ENCODE measurements at regions not wholly inside any gene's neighbourhood (a gene's known extent, or its start where the extent isn't known, plus 50 kb on each side); places are given as distances from the start of the nearest gene placed in this dataset.

- no peak for TF ChIP-seq CTCF (IDR thresholded peaks at IDR 0.05; ENCODE audit: unreplicated experiment)
- no peak for DNase-seq (ENCODE audit: low spot score, unreplicated experiment)
- no peaks in the 10 kb centered on the region for H3K36me3 Mint-ChIP-seq (ENCODE audit: insufficient read depth)
- no peaks in the 10 kb centered on the region for H3K27me3 Mint-ChIP-seq
- no peak overlapping the region for H3K4me3 Mint-ChIP-seq (ENCODE audit: low read depth)
- H3K9me3 Mint-ChIP-seq (ENCODE audit: low read depth) = no peaks in the 10 kb centered on the region
- peaks cover 14% of the 10 kb centered on the region for H3K4me1 Mint-ChIP-seq (ENCODE audit: low read depth)
- no peak overlapping the region for H3K27ac Mint-ChIP-seq
These were observed 77.7 kb upstream of the SLC38A2 start for GRCh38 chr12:46450279-46450748.

- DNase-seq (ENCODE audit: low spot score, unreplicated experiment) = no peak
- no peak overlapping the region for H3K27ac Mint-ChIP-seq
- TF ChIP-seq CTCF (IDR thresholded peaks at IDR 0.05; ENCODE audit: unreplicated experiment) = no peak
- H3K9me3 Mint-ChIP-seq (ENCODE audit: low read depth) = no peaks in the 10 kb centered on the region
- peaks cover 13% of the 10 kb centered on the region for H3K4me1 Mint-ChIP-seq (ENCODE audit: low read depth)
- H3K36me3 Mint-ChIP-seq (ENCODE audit: insufficient read depth) = no peaks in the 10 kb centered on the region
- no peaks in the 10 kb centered on the region for H3K27me3 Mint-ChIP-seq
- H3K4me3 Mint-ChIP-seq (ENCODE audit: low read depth) = no peak overlapping the region
These were observed 77.3 kb upstream of the SLC38A2 start for GRCh38 chr12:46449856-46450255.

GRCh38 chr12:46449316-46449715 is 76.7 kb upstream of the SLC38A2 start:
- Mint-ChIP-seq H3K27me3 (no peaks in the 10 kb centered on the region), H3K36me3 (ENCODE audit: insufficient read depth) (no peaks in the 10 kb centered on the region), H3K9me3 (ENCODE audit: low read depth) (no peaks in the 10 kb centered on the region), H3K4me1 (ENCODE audit: low read depth) (peaks cover 13% of the 10 kb centered on the region), H3K4me3 (ENCODE audit: low read depth) (no peak overlapping the region), H3K27ac (no peak overlapping the region)
- TF ChIP-seq CTCF (IDR thresholded peaks at IDR 0.05; ENCODE audit: unreplicated experiment) = no peak
- DNase-seq (ENCODE audit: low spot score, unreplicated experiment) = no peak

- H3K4me3 Mint-ChIP-seq (ENCODE audit: low read depth) = no peak overlapping the region
- H3K4me1 Mint-ChIP-seq (ENCODE audit: low read depth) = peaks cover 9% of the 10 kb centered on the region
- H3K36me3 Mint-ChIP-seq (ENCODE audit: insufficient read depth) = no peaks in the 10 kb centered on the region
- no peak for DNase-seq (ENCODE audit: low spot score, unreplicated experiment)
- no peaks in the 10 kb centered on the region for H3K27me3 Mint-ChIP-seq
- no peak for TF ChIP-seq CTCF (IDR thresholded peaks at IDR 0.05; ENCODE audit: unreplicated experiment)
- H3K27ac Mint-ChIP-seq = no peak overlapping the region
- no peaks in the 10 kb centered on the region for H3K9me3 Mint-ChIP-seq (ENCODE audit: low read depth)
These were observed 74.1 kb upstream of the SLC38A2 start for GRCh38 chr12:46446645-46447044.

GRCh38 chr12:46445551-46446235 is 73.1 kb upstream of the SLC38A2 start:
- Mint-ChIP-seq H3K4me3 (ENCODE audit: low read depth) (no peak overlapping the region), H3K27ac (no peak overlapping the region), H3K36me3 (ENCODE audit: insufficient read depth) (no peaks in the 10 kb centered on the region), H3K4me1 (ENCODE audit: low read depth) (peaks cover 9% of the 10 kb centered on the region), H3K9me3 (ENCODE audit: low read depth) (no peaks in the 10 kb centered on the region), H3K27me3 (no peaks in the 10 kb centered on the region)
- TF ChIP-seq CTCF (IDR thresholded peaks at IDR 0.05; ENCODE audit: unreplicated experiment) = no peak
- DNase-seq (ENCODE audit: low spot score, unreplicated experiment) = no peak

Data from progenitor cell of endocrine pancreas (in vitro differentiated cells).